GM13977 (cell line): ENCODE measurements at regions not wholly inside any gene's neighbourhood (a gene's known extent, or its start where the extent isn't known, plus 50 kb on each side); places are given as distances from the start of the nearest gene placed in this dataset.

Experiments used
- DNase-seq: peaks from one replicate; pipeline ENCODE4 v3.0.0; 2012; ENCODE audit warnings: low spot score
- in situ Hi-C: fragments of 300-500 bp; cut with MboI; formaldehyde crosslinking; loops from one replicate; pipeline ENCODE4 v1.12.0; 2022; ENCODE audit warnings: low sequenced_read_pairs, low pct_unique_long_range_greater_than_20kb, mixed read lengths, inconsistent platforms; ENCODE audit not compliant: unreplicated experiment
- TF ChIP-seq, protein P1 (sequence below): IDR thresholded peaks from 2 replicates; pipeline ENCODE4 v1.5.1; 2012; ENCODE audit warnings: mild to moderate bottlenecking, control low read depth; ENCODE audit not compliant: insufficient read depth; ENCODE audit errors: extremely low read depth, missing control alignments

DNA sequence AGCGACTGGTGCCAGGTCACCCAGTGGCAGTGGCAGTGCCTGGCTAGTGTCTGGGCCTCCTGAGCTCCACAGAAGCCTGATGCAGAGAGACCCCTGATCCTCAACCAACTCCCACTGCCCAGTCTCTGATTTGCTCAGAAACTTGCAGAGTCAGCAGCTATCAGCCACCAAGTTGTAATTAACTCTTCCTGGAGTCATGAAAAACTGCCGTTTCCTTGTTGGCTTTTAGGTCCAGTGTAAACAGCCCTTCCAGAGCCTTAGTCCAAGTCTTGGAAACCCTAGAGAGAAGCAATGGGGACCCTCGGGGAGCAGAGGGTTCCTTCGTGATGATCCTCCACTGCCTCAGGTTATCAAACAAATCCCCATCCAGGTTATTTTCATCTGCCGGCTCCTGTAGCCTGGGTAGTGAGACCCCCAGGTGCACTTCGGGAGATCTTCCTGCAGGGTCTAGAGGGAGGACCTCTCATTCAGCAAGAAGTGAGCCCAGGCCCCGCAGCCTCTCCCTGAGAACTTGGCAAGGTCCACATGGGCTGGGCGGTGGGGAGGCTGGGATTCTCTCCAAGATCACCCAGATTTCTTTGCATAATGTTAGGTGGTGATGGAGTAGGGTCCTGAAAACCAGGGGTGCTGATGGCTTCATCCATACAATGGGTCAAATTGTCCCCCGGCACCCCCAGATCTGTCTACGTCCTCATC, 137.7 kb upstream of the HDAC4 start:
- in situ Hi-C loops: no loop called here
- DNase-seq: no peak
- TF ChIP-seq, protein P1, sequence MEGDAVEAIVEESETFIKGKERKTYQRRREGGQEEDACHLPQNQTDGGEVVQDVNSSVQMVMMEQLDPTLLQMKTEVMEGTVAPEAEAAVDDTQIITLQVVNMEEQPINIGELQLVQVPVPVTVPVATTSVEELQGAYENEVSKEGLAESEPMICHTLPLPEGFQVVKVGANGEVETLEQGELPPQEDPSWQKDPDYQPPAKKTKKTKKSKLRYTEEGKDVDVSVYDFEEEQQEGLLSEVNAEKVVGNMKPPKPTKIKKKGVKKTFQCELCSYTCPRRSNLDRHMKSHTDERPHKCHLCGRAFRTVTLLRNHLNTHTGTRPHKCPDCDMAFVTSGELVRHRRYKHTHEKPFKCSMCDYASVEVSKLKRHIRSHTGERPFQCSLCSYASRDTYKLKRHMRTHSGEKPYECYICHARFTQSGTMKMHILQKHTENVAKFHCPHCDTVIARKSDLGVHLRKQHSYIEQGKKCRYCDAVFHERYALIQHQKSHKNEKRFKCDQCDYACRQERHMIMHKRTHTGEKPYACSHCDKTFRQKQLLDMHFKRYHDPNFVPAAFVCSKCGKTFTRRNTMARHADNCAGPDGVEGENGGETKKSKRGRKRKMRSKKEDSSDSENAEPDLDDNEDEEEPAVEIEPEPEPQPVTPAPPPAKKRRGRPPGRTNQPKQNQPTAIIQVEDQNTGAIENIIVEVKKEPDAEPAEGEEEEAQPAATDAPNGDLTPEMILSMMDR: no peak

DNA sequence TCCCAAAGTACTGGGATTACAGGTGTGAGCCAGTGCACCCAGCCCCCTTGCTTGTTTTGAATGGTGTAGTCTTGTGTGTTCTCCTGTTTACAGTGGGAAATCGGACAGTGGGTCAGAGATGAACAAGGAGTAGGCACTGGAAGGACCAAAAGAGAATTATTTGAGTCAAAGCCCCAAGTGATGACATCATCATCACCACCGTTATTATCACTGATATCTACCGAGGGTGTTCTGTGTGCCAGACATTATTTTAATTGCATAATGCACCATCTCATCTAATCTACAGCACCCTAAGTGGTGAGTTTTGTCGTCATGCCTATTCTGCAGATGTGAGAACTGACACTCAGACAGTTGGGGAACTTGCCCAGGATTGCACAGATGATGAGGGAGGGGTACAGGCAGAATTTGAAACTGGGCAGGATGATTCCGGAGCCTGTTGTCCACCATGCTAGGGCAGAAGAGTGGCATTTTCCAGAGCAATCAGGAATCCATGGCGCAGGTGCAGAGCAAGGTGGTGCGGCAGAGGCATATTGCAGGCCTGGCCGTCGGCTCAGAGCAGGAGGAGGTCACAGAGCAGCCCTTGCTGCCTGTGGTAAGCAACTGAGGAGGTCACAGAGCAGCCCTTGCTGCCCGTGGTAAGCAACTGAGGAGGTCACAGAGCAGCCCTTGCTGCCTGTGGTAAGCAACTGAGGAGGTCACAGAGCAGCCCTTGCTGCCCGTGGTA, 137.0 kb upstream of the HDAC4 start:
- in situ Hi-C loops: no loop called here
- TF ChIP-seq, protein P1: no peak
- DNase-seq: no peak

DNA sequence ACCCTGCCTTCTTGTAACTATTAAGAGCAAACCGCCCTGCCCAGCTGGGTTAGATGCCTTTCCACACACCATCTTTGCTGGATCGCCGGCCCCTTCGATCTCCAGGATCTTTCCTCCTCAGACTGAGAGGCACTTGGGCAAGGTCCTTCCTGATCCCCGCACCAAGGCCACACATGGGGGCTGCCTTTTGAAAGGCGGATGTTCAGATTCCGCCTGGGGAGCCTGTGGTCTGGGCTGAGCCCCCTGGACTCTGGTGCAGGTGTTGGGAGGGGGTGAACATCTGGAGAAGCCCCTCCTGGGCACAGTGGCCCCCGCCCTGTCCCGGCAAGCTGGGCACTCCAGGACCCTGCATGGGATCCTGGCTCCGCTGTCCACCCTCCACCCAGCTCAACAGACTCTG, 135.4 kb upstream of the HDAC4 start:
- DNase-seq: no peak
- in situ Hi-C loops: no loop called here
- TF ChIP-seq, protein P1: no peak

DNA sequence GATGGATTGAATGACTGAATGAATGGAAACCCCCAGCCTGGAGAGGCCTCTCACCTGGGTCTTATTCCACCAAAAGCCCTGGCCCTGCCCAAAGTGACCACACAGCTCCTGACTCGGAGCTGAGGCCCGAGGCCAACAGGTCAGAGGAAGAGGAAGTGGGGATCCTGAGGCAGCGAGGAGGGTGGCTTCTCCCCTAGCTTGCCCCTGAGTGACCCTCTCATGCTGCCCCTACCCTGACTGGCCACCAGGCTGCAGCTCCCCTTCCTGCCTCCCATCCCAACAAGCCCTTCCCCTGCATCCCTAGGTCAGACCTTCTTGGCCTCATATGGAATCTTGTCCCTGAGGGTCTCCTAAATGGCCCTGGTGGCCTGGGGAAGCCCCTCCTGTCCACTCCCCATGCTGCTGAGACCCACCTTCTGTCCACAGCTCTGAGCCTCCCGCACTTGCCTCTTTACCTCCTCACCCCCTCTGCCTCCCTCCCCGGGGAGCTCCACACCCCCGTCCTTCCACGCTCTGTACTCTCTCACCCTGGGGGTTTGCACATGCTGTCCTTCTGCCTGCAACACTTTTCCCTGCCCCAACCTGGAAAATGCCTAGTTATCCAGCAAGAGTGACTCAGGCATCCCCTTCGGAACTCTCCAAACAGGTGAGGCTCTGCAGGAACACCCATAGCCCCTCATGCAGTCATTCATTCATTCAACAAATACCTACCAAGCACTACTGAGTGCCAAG, 134.8 kb upstream of the HDAC4 start:
- DNase-seq: no peak
- in situ Hi-C loops: no loop called here
- TF ChIP-seq, protein P1: no peak

DNA sequence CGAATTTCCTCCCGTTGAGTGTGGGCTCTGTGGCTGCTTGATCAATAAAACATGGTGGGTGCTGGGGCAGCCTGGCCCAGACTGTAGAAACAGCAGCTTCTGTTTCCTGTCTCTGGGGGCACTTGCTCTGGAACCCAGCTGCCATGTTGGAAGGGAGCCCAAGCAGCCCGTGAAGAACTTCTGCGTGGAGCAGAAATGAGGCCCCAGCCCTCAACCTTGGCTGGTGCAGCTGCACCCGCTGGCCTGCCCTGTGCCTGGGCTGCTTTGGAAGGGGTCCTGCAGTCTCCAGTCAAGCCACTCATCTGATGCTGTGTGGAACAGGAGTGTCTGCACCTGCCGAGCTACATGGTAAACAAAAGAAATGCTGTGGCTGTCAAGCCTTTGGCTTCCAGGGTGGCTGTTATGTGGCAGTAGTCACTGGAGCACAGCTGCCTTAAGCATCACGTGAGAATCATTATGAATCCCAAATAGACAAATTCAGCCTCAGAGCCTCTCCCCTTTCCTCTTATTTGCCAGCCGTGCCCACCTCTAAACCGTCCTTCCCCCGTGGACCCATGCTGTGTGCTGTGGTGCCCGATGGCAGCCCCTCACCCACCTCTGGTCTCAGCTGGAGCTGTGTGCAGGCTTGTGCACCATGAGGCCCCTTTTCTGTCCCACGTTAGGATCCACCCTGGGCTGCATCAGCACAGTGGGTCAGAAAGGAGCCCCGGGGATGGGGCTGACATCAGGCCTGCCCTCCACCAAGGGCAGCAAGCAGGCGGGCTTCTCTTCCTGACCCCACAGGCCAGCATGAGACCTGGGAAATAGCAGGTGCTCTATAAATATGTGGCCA, 134.0 kb upstream of the HDAC4 start:
- DNase-seq: no peak
- in situ Hi-C loops: no loop called here
- TF ChIP-seq, protein P1: no peak
